HEK293 (cell line): ENCODE measurements at regions not wholly inside any gene's neighbourhood (a gene's known extent, or its start where the extent isn't known, plus 50 kb on each side); places are given as distances from the start of the nearest gene placed in this dataset.

Source experiments
- GLIS1 ChIP-seq: fragments of 450-650 bp; formaldehyde crosslinking; IDR thresholded peaks from 2 replicates; pipeline ENCODE4 v1.5.1; 2016; ENCODE audit warnings: missing biosample characterization, missing genetic modification characterization
- KLF9 ChIP-seq: fragments of 450-650 bp; formaldehyde crosslinking; IDR thresholded peaks from 2 replicates; pipeline ENCODE4 v1.5.1; 2016; ENCODE audit warnings: missing biosample characterization, missing genetic modification characterization, low read depth
- MZF1 ChIP-seq: fragments of 450-650 bp; formaldehyde crosslinking; IDR thresholded peaks from 2 replicates; pipeline ENCODE4 v1.5.1; 2017; ENCODE audit warnings: missing biosample characterization, missing genetic modification characterization, borderline replicate concordance
- SETDB1 ChIP-seq: IDR thresholded peaks from one replicate; pipeline ENCODE4 v1.6.1; 2017; ENCODE audit warnings: mild to moderate bottlenecking, low read length, moderate library complexity, mixed read lengths; ENCODE audit not compliant: insufficient read length
- TCF7L2 ChIP-seq: IDR thresholded peaks from 2 replicates; pipeline ENCODE4 v1.6.1; 2011; ENCODE audit warnings: low read depth, mild to moderate bottlenecking, inconsistent platforms, low read length, moderate library complexity, borderline replicate concordance
- ZBTB17 ChIP-seq: fragments of 450-650 bp; formaldehyde crosslinking; IDR thresholded peaks from 2 replicates; pipeline ENCODE4 v1.5.1; 2016; ENCODE audit warnings: missing biosample characterization, missing genetic modification characterization
- ZBTB8A ChIP-seq: fragments of 450-650 bp; formaldehyde crosslinking; IDR thresholded peaks from 2 replicates; pipeline ENCODE4 v1.5.1; 2016; ENCODE audit warnings: missing biosample characterization, missing genetic modification characterization
- ZNF133 ChIP-seq: fragments of 450-650 bp; formaldehyde crosslinking; IDR thresholded peaks from 2 replicates; pipeline ENCODE4 v1.5.1; 2016; ENCODE audit warnings: missing biosample characterization, missing genetic modification characterization
- ZNF155 ChIP-seq: fragments of 450-650 bp; formaldehyde crosslinking; IDR thresholded peaks from 2 replicates; pipeline ENCODE4 v1.5.1; 2016; ENCODE audit warnings: missing biosample characterization, missing genetic modification characterization
- ZNF16 ChIP-seq: fragments of 450-650 bp; formaldehyde crosslinking; IDR thresholded peaks from 2 replicates; pipeline ENCODE4 v1.5.1; 2016; ENCODE audit warnings: low read depth, missing biosample characterization, missing genetic modification characterization
- ZNF202 ChIP-seq: fragments of 450-650 bp; formaldehyde crosslinking; IDR thresholded peaks from 2 replicates; pipeline ENCODE4 v1.5.1; 2016; ENCODE audit warnings: missing biosample characterization, missing genetic modification characterization, borderline replicate concordance
- ZNF223 ChIP-seq: fragments of 450-650 bp; formaldehyde crosslinking; IDR thresholded peaks from 2 replicates; pipeline ENCODE4 v1.5.1; 2016; ENCODE audit warnings: missing biosample characterization, missing genetic modification characterization
- ZNF23 ChIP-seq: fragments of 450-650 bp; formaldehyde crosslinking; IDR thresholded peaks from 2 replicates; pipeline ENCODE4 v1.5.1; 2016; ENCODE audit warnings: missing biosample characterization, missing genetic modification characterization, borderline replicate concordance
- ZNF266 ChIP-seq: fragments of 450-650 bp; formaldehyde crosslinking; IDR thresholded peaks from 2 replicates; pipeline ENCODE4 v1.5.1; 2016; ENCODE audit warnings: missing biosample characterization, missing genetic modification characterization, low read depth
- ZNF335 ChIP-seq: fragments of 450-650 bp; formaldehyde crosslinking; conservative IDR thresholded peaks from 2 replicates; pipeline ENCODE4 v1.5.1; 2016; ENCODE audit warnings: missing biosample characterization, missing genetic modification characterization
- ZNF341 ChIP-seq: fragments of 450-650 bp; formaldehyde crosslinking; IDR thresholded peaks from 2 replicates; pipeline ENCODE4; 2016; ENCODE audit warnings: low read depth, missing biosample characterization, missing genetic modification characterization
- ZNF404 ChIP-seq: fragments of 450-650 bp; formaldehyde crosslinking; IDR thresholded peaks from 2 replicates; pipeline ENCODE4 v1.5.1; 2017; ENCODE audit warnings: missing biosample characterization, missing genetic modification characterization
- ZNF560 ChIP-seq: fragments of 450-650 bp; formaldehyde crosslinking; IDR thresholded peaks from 2 replicates; pipeline ENCODE4 v1.5.1; 2017; ENCODE audit warnings: missing biosample characterization, missing genetic modification characterization, borderline replicate concordance
- ZNF658 ChIP-seq: fragments of 450-650 bp; formaldehyde crosslinking; IDR thresholded peaks from 2 replicates; pipeline ENCODE4; 2016; ENCODE audit warnings: missing biosample characterization, missing genetic modification characterization
- ZNF677 ChIP-seq: fragments of 450-650 bp; IDR thresholded peaks from 2 replicates; pipeline ENCODE4 v1.5.0; 2018; ENCODE audit warnings: missing biosample characterization, mild to moderate bottlenecking, missing genetic modification characterization, moderate library complexity
- ZNF837 ChIP-seq: fragments of 450-650 bp; formaldehyde crosslinking; IDR thresholded peaks from 2 replicates; pipeline ENCODE4 v1.5.1; 2016; ENCODE audit warnings: missing biosample characterization, missing genetic modification characterization
- ZNF843 ChIP-seq: fragments of 450-650 bp; formaldehyde crosslinking; IDR thresholded peaks from 2 replicates; pipeline ENCODE4 v1.5.1; 2016; ENCODE audit warnings: missing biosample characterization, missing genetic modification characterization
- TF ChIP-seq, protein P1 (sequence below): fragments of 450-650 bp; formaldehyde crosslinking; IDR thresholded peaks from 2 replicates; pipeline ENCODE4 v1.5.1; 2016; ENCODE audit warnings: missing biosample characterization, missing genetic modification characterization, low read depth
- TF ChIP-seq, protein P2 (sequence below): fragments of 450-650 bp; formaldehyde crosslinking; IDR thresholded peaks from 2 replicates; pipeline ENCODE4 v1.5.1; 2016; ENCODE audit warnings: missing biosample characterization, missing genetic modification characterization
- TF ChIP-seq, protein P3 (sequence below): fragments of 450-650 bp; formaldehyde crosslinking; IDR thresholded peaks from 2 replicates; pipeline ENCODE4 v1.5.1; 2016; ENCODE audit warnings: missing biosample characterization, missing genetic modification characterization
- TF ChIP-seq, protein P4 (sequence below): fragments of 450-650 bp; formaldehyde crosslinking; IDR thresholded peaks from 2 replicates; pipeline ENCODE4 v1.5.1; 2016; ENCODE audit warnings: missing biosample characterization, missing genetic modification characterization
- TF ChIP-seq, protein P5 (sequence below): fragments of 450-650 bp; formaldehyde crosslinking; IDR thresholded peaks from 2 replicates; pipeline ENCODE4 v1.5.1; 2016; ENCODE audit warnings: missing biosample characterization, missing genetic modification characterization
- TF ChIP-seq, protein P6 (sequence below): fragments of 450-650 bp; formaldehyde crosslinking; IDR thresholded peaks from 2 replicates; pipeline ENCODE4 v1.5.1; 2016; ENCODE audit warnings: missing biosample characterization, missing genetic modification characterization

DNA sequence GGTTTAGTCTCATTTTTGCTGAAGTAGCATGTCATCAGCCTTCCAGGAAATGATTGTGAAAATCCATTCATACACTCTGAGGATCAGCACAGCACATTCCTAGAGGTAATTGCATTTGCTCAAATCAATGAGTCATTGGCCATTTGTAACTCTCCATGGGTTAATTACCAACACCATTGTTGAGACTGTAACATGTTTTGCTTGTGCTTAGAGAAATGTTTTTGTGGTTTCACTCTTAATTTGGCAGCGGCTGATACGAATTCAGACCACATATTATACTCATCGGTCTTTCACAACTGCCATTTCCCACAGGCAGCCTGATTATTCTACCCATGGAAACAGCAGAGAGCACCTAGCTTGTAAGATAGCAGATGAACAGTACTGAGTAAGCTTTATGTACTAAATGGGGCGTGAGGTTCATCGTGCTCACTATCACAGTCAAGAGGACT is 110.3 kb downstream of the NHLRC3 start (continued):
- TF ChIP-seq, protein P1, sequence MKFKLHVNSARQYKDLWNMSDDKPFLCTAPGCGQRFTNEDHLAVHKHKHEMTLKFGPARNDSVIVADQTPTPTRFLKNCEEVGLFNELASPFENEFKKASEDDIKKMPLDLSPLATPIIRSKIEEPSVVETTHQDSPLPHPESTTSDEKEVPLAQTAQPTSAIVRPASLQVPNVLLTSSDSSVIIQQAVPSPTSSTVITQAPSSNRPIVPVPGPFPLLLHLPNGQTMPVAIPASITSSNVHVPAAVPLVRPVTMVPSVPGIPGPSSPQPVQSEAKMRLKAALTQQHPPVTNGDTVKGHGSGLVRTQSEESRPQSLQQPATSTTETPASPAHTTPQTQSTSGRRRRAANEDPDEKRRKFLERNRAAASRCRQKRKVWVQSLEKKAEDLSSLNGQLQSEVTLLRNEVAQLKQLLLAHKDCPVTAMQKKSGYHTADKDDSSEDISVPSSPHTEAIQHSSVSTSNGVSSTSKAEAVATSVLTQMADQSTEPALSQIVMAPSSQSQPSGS (tag by site-specific recombination), result peak; percentile 31; the same call in 1 of the 2 replicates
- peak; percentile 26; the same call in 1 of the 2 replicates for TF ChIP-seq ZBTB8A (tag by site-specific recombination)
- TF ChIP-seq ZNF341 (tag by site-specific recombination), result no peak
- peak; percentile 42 for TF ChIP-seq ZNF335 (tag by site-specific recombination)
- no peak for TF ChIP-seq TCF7L2
- TF ChIP-seq ZNF223, result no peak; the same call in 1 of the 2 replicates
- TF ChIP-seq, protein P2, sequence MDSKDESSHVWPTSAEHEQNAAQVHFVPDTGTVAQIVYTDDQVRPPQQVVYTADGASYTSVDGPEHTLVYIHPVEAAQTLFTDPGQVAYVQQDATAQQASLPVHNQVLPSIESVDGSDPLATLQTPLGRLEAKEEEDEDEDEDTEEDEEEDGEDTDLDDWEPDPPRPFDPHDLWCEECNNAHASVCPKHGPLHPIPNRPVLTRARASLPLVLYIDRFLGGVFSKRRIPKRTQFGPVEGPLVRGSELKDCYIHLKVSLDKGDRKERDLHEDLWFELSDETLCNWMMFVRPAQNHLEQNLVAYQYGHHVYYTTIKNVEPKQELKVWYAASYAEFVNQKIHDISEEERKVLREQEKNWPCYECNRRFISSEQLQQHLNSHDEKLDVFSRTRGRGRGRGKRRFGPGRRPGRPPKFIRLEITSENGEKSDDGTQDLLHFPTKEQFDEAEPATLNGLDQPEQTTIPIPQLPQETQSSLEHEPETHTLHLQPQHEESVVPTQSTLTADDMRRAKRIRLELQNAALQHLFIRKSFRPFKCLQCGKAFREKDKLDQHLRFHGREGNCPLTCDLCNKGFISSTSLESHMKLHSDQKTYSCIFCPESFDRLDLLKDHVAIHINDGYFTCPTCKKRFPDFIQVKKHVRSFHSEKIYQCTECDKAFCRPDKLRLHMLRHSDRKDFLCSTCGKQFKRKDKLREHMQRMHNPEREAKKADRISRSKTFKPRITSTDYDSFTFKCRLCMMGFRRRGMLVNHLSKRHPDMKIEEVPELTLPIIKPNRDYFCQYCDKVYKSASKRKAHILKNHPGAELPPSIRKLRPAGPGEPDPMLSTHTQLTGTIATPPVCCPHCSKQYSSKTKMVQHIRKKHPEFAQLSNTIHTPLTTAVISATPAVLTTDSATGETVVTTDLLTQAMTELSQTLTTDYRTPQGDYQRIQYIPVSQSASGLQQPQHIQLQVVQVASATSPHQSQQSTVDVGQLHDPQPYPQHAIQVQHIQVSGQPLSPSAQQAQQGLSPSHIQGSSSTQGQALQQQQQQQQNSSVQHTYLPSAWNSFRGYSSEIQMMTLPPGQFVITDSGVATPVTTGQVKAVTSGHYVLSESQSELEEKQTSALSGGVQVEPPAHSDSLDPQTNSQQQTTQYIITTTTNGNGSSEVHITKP (tag by site-specific recombination), result 0 out of 2 replicates have a peak, but pooled peaks have one; percentile 34
- TF ChIP-seq, protein P3, sequence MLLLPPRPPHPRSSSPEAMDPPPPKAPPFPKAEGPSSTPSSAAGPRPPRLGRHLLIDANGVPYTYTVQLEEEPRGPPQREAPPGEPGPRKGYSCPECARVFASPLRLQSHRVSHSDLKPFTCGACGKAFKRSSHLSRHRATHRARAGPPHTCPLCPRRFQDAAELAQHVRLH (tag by site-specific recombination), result no peak
- no peak for TF ChIP-seq ZNF266 (tag by site-specific recombination)
- no peak for TF ChIP-seq ZNF133 (tag by site-specific recombination)
- TF ChIP-seq MZF1 (tag by site-specific recombination), result no peak
- TF ChIP-seq, protein P4, sequence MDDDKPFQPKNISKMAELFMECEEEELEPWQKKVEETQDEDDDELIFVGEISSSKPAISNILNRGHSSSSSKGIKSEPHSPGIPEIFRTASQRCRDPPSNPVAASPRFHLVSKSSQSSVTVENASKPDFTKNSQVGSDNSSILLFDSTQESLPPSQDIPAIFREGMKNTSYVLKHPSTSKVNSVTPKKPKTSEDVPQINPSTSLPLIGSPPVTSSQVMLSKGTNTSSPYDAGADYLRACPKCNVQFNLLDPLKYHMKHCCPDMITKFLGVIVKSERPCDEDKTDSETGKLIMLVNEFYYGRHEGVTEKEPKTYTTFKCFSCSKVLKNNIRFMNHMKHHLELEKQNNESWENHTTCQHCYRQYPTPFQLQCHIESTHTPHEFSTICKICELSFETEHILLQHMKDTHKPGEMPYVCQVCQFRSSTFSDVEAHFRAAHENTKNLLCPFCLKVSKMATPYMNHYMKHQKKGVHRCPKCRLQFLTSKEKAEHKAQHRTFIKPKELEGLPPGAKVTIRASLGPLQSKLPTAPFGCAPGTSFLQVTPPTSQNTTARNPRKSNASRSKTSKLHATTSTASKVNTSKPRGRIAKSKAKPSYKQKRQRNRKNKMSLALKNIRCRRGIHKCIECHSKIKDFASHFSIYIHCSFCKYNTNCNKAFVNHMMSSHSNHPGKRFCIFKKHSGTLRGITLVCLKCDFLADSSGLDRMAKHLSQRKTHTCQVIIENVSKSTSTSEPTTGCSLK (tag by site-specific recombination), result no peak
- peak; percentile 45; the same call in 1 of the 2 replicates for TF ChIP-seq GLIS1 (tag by site-specific recombination)
- no peak for TF ChIP-seq ZNF560 (tag by site-specific recombination)
- TF ChIP-seq, protein P5, sequence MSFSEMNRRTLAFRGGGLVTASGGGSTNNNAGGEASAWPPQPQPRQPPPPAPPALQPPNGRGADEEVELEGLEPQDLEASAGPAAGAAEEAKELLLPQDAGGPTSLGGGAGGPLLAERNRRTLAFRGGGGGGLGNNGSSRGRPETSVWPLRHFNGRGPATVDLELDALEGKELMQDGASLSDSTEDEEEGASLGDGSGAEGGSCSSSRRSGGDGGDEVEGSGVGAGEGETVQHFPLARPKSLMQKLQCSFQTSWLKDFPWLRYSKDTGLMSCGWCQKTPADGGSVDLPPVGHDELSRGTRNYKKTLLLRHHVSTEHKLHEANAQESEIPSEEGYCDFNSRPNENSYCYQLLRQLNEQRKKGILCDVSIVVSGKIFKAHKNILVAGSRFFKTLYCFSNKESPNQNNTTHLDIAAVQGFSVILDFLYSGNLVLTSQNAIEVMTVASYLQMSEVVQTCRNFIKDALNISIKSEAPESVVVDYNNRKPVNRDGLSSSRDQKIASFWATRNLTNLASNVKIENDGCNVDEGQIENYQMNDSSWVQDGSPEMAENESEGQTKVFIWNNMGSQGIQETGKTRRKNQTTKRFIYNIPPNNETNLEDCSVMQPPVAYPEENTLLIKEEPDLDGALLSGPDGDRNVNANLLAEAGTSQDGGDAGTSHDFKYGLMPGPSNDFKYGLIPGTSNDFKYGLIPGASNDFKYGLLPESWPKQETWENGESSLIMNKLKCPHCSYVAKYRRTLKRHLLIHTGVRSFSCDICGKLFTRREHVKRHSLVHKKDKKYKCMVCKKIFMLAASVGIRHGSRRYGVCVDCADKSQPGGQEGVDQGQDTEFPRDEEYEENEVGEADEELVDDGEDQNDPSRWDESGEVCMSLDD (tag by site-specific recombination), result no peak
- no peak for TF ChIP-seq SETDB1
- TF ChIP-seq, protein P6, sequence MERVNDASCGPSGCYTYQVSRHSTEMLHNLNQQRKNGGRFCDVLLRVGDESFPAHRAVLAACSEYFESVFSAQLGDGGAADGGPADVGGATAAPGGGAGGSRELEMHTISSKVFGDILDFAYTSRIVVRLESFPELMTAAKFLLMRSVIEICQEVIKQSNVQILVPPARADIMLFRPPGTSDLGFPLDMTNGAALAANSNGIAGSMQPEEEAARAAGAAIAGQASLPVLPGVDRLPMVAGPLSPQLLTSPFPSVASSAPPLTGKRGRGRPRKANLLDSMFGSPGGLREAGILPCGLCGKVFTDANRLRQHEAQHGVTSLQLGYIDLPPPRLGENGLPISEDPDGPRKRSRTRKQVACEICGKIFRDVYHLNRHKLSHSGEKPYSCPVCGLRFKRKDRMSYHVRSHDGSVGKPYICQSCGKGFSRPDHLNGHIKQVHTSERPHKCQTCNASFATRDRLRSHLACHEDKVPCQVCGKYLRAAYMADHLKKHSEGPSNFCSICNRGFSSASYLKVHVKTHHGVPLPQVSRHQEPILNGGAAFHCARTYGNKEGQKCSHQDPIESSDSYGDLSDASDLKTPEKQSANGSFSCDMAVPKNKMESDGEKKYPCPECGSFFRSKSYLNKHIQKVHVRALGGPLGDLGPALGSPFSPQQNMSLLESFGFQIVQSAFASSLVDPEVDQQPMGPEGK (tag by site-specific recombination), result no peak
- TF ChIP-seq ZNF837 (tag by site-specific recombination), result no peak
- peak; percentile 90 for TF ChIP-seq ZBTB17
- TF ChIP-seq ZNF16 (tag by site-specific recombination), result no peak
- TF ChIP-seq ZNF155 (tag by site-specific recombination), result no peak
- no peak for TF ChIP-seq KLF9 (tag by site-specific recombination)
- no peak for TF ChIP-seq ZNF23
- no peak for TF ChIP-seq ZNF677 (tag by site-specific recombination)
- no peak for TF ChIP-seq ZNF202 (tag by site-specific recombination)
- no peak for TF ChIP-seq ZNF404
- peak; percentile 41; the same call in 1 of the 2 replicates for TF ChIP-seq ZNF843
- no peak for TF ChIP-seq ZNF658 (tag by site-specific recombination)
